Glutamatergic neuron (in vitro differentiated cells): ENCODE measurements at regions not wholly inside any gene's neighbourhood (a gene's known extent, or its start where the extent isn't known, plus 50 kb on each side); places are given as distances from the start of the nearest gene placed in this dataset.

Experiments used
- DNase-seq: peaks from one replicate; pipeline ENCODE4 v3.0.0; 2022
- H3K27ac Mint-ChIP-seq: one replicate; pipeline ENCODE4 v1.8.0; 2020; ENCODE audit warnings: mild to moderate bottlenecking, mixed read lengths, inconsistent platforms; ENCODE audit not compliant: unreplicated experiment
- H3K27me3 Mint-ChIP-seq: one replicate; pipeline ENCODE4 v1.8.0; 2020; ENCODE audit warnings: mild to moderate bottlenecking, moderate library complexity, mixed read lengths, inconsistent platforms; ENCODE audit not compliant: unreplicated experiment
- H3K36me3 Mint-ChIP-seq: one replicate; pipeline ENCODE4 v1.8.0; 2020; ENCODE audit warnings: mild to moderate bottlenecking, mixed read lengths, inconsistent platforms; ENCODE audit not compliant: unreplicated experiment
- H3K4me1 Mint-ChIP-seq: one replicate; pipeline ENCODE4 v1.8.0; 2020; ENCODE audit warnings: mild to moderate bottlenecking, low read depth, mixed read lengths, inconsistent platforms; ENCODE audit not compliant: unreplicated experiment
- H3K4me3 Mint-ChIP-seq: one replicate; pipeline ENCODE4 v1.8.0; 2020; ENCODE audit warnings: mild to moderate bottlenecking, mixed read lengths, inconsistent platforms; ENCODE audit not compliant: unreplicated experiment
- H3K9me3 Mint-ChIP-seq: one replicate; pipeline ENCODE4 v1.8.0; 2020; ENCODE audit warnings: mild to moderate bottlenecking, moderate library complexity, mixed read lengths, inconsistent platforms; ENCODE audit not compliant: unreplicated experiment
- CTCF ChIP-seq: fragments of 200-600 bp; sonication (generic); IDR thresholded peaks from one replicate; pipeline ENCODE4 v1.5.0; 2021; ENCODE audit not compliant: partially characterized antibody, unreplicated experiment

- Mint-ChIP-seq H3K4me3 (no peak overlapping the region), H3K27me3 (no peaks in the 10 kb centered on the region), H3K36me3 (no peaks in the 10 kb centered on the region), H3K4me1 (no peaks in the 10 kb centered on the region), H3K27ac (no peak overlapping the region), H3K9me3 (no peaks in the 10 kb centered on the region)
- TF ChIP-seq CTCF, result no peak
- no peak for DNase-seq
Measured at GRCh38 chr1:188325211-188325610, 1496.5 kb downstream of the PLA2G4A start.

- H3K4me3 Mint-ChIP-seq, result no peak overlapping the region
- TF ChIP-seq CTCF, result no peak
Measured at GRCh38 chr1:188343914-188344313, 1515.2 kb downstream of the PLA2G4A start.

GRCh38 chr1:188350104-188350503 lies 1521.4 kb downstream of the PLA2G4A start:
- H3K36me3 Mint-ChIP-seq, result no peaks in the 10 kb centered on the region
- H3K27me3 Mint-ChIP-seq, result peaks cover 2% of the 10 kb centered on the region
- no peak overlapping the region for H3K4me3 Mint-ChIP-seq
- H3K4me1 Mint-ChIP-seq, result no peaks in the 10 kb centered on the region
- peaks cover 2% of the 10 kb centered on the region for H3K9me3 Mint-ChIP-seq
- H3K27ac Mint-ChIP-seq, result no peak overlapping the region
- no peak for TF ChIP-seq CTCF
- DNase-seq, result no peak

More at GRCh38 chr1:188343914-188344313, 1515.2 kb downstream of the PLA2G4A start:
- peaks cover 14% of the 10 kb centered on the region for H3K9me3 Mint-ChIP-seq
- no peaks in the 10 kb centered on the region for H3K4me1 Mint-ChIP-seq
- no peak for DNase-seq
- H3K36me3 Mint-ChIP-seq, result peaks cover 14% of the 10 kb centered on the region
- peaks cover 4% of the 10 kb centered on the region for H3K27me3 Mint-ChIP-seq
- no peak overlapping the region for H3K27ac Mint-ChIP-seq

- DNase-seq, result no peak
- Mint-ChIP-seq H3K27ac (no peak overlapping the region), H3K4me3 (no peak overlapping the region), H3K36me3 (no peaks in the 10 kb centered on the region), H3K9me3 (peaks cover 4% of the 10 kb centered on the region), H3K27me3 (no peaks in the 10 kb centered on the region), H3K4me1 (no peaks in the 10 kb centered on the region)
- TF ChIP-seq CTCF, result no peak
Measured at GRCh38 chr1:188355082-188355481, 1526.3 kb downstream of the PLA2G4A start.

- H3K9me3 Mint-ChIP-seq, result peaks cover 4% of the 10 kb centered on the region
- H3K4me1 Mint-ChIP-seq, result no peaks in the 10 kb centered on the region
- no peaks in the 10 kb centered on the region for H3K27me3 Mint-ChIP-seq
Measured at GRCh38 chr1:188355847-188356246, 1527.1 kb downstream of the PLA2G4A start.

More at GRCh38 chr1:188355847-188356246, 1527.1 kb downstream of the PLA2G4A start:
- Mint-ChIP-seq H3K4me3 (no peak overlapping the region), H3K27ac (no peak overlapping the region), H3K36me3 (no peaks in the 10 kb centered on the region)
- TF ChIP-seq CTCF, result no peak
- DNase-seq, result no peak
